Right renal pelvis (tissue), 4 donors: ENCODE measurements at regions not wholly inside any gene's neighbourhood (a gene's known extent, or its start where the extent isn't known, plus 50 kb on each side); places are given as distances from the start of the nearest gene placed in this dataset.
"Not testable (repeated sequence)": the region's sequence is repeated elsewhere in the genome, so short reads cannot be mapped to it uniquely, and the experiment has no call there.

ENCODE experiments used
- DNase-seq, 4 donors: peaks; one replicate each; pipeline ENCODE4 v3.0.0-alpha.2; 2013; ENCODE audit warnings: low read depth in 4 of 4, low spot score in 3 of 4, missing footprints in 1 of 4

GRCh38 chr6:104676679-104677078 is 183.0 kb downstream of the HACE1 start:
- DNase-seq, result not testable (repeated sequence)

- not testable (repeated sequence) for DNase-seq
Measured at GRCh38 chr6:104675161-104675560, 184.6 kb downstream of the HACE1 start.

- DNase-seq, result not testable (repeated sequence)
Measured at GRCh38 chr6:104673078-104673477, 186.6 kb downstream of the HACE1 start.

GRCh38 chr6:104671591-104671891 is 188.2 kb downstream of the HACE1 start:
- DNase-seq, result not testable (repeated sequence)

GRCh38 chr6:104670834-104671590 is 188.7 kb downstream of the HACE1 start:
- not testable (repeated sequence) for DNase-seq

- no peak for DNase-seq
Measured at GRCh38 chr6:104669483-104669882, 190.2 kb downstream of the HACE1 start.

- no peak for DNase-seq
Measured at GRCh38 chr6:104656235-104656634, 203.5 kb downstream of the HACE1 start.

GRCh38 chr6:104653781-104654180 is 205.9 kb downstream of the HACE1 start:
- no peak for DNase-seq

GRCh38 chr6:104648347-104648746 is 211.4 kb downstream of the HACE1 start:
- no peak for DNase-seq

- DNase-seq, result no peak
Measured at GRCh38 chr6:104644848-104645247, 214.9 kb downstream of the HACE1 start.

GRCh38 chr6:104642871-104643270 is 216.8 kb downstream of the HACE1 start:
- no peak for DNase-seq

GRCh38 chr6:104640761-104641160 is 219.0 kb downstream of the HACE1 start:
- no peak for DNase-seq

- DNase-seq, result no peak
Measured at GRCh38 chr6:104640150-104640700, 219.5 kb downstream of the HACE1 start.

- DNase-seq, result no peak
Measured at GRCh38 chr6:104639668-104640067, 220.1 kb downstream of the HACE1 start.

- no peak for DNase-seq
Measured at GRCh38 chr6:104638841-104639290, 220.9 kb downstream of the HACE1 start.

GRCh38 chr6:104633125-104633524 is 226.6 kb downstream of the HACE1 start:
- DNase-seq, result no peak

GRCh38 chr6:104632588-104632987 is 227.1 kb downstream of the HACE1 start:
- DNase-seq, result no peak

- DNase-seq, result no peak
Measured at GRCh38 chr6:104630955-104631354, 228.8 kb downstream of the HACE1 start.

- DNase-seq, result no peak
Measured at GRCh38 chr6:104630522-104630921, 229.2 kb downstream of the HACE1 start.

- DNase-seq, result no peak
Measured at GRCh38 chr6:104629826-104630225, 229.9 kb downstream of the HACE1 start.

- no peak for DNase-seq
Measured at GRCh38 chr6:104625536-104625935, 234.2 kb downstream of the HACE1 start.

- no peak for DNase-seq
Measured at GRCh38 chr6:104623052-104623690, 236.5 kb downstream of the HACE1 start.
